Fibroblast of gingiva (primary cell): ENCODE measurements at regions not wholly inside any gene's neighbourhood (a gene's known extent, or its start where the extent isn't known, plus 50 kb on each side); places are given as distances from the start of the nearest gene placed in this dataset.
"Not testable (repeated sequence)": the region's sequence is repeated elsewhere in the genome, so short reads cannot be mapped to it uniquely, and the experiment has no call there.

Experiments
- DNase-seq: peaks from one replicate; pipeline ENCODE4 v3.0.0-alpha.2; 2011; ENCODE audit warnings: low read depth

DNA sequence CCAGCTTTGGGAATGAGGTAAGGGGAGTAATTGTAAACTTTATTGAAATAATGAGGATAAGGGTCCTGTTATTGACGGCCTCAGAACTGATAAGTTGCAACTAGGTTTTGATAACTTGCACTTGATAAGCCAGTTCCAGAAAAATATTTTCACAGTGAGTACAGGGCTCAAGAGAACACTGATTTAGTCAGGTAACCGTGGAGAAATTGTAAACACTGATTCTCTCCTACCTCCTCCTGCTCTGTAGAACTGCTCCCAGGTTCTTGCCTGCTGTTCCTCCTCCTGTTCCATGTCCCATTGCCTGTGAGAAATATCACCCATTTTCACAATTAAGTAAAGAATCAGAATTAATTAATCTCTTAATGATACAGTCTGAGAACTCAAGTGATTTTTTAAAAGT, 55.0 kb upstream of the CXXC4 start:
- no peak for DNase-seq

GRCh38 chr4:104559502-104559901, 64.8 kb upstream of the CXXC4 start:
- no peak for DNase-seq

GRCh38 chr4:104571341-104571740, 76.6 kb upstream of the CXXC4 start:
- no peak for DNase-seq

DNA sequence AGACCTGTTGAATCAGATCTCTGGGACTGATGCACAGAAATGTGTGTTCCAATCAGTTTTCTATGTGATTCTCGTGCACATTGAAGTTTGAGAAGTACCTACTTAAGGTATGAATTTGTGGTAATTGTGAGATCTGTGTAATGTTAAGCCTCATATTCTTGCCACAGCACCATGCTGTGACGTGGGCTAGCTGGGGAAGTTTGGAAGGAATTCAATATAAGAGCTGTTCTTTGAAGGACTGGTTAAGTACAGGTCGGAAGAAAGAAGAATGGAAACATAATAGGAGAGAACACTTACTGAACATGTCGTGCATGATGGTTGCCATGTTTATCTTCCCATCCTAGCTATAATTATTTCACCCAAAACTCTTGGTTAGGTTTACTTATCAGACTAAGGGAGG, 79.7 kb upstream of the CXXC4 start:
- DNase-seq = no peak

DNA sequence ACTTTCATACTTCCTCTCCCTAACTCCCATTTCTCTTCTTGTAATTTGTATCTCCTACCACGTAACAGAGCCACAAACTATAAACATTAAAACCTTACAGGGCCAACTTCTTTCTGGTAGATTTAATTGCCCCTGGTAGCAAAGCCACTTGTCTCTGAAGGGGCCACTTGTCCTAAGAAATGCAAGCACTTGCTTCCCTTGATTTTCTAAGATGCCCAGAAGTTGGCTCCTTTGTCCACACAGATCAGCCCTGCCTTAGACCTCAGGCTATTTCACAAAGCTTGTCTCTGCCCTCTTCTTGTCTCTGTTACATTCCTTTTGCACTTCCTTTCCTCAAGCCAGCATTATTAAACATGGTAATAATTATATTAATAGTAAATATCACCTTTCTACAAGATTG, 80.6 kb upstream of the CXXC4 start:
- no peak for DNase-seq

- DNase-seq = no peak
These were observed 82.7 kb upstream of the CXXC4 start for GRCh38 chr4:104577405-104577804.

DNA sequence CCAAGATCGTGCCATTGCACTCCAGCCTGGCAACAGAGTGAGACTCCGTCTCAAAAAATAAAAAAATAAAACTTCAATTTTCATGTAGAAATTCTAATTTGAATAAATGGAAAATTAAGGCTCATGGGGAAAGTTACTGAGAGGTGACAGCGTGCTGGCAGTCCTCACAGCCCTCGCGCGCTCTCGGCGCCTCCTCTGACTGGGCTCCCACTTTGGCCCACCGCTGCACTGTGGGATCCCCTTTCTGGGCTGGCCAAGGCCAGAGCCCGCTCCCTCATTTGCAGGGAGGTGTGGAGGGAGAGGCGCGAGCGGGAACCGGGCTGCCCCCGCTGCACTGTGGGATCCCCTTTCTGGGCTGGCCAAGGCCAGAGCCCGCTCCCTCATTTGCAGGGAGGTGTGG, 86.8 kb upstream of the CXXC4 start:
- not testable (repeated sequence) for DNase-seq

DNA sequence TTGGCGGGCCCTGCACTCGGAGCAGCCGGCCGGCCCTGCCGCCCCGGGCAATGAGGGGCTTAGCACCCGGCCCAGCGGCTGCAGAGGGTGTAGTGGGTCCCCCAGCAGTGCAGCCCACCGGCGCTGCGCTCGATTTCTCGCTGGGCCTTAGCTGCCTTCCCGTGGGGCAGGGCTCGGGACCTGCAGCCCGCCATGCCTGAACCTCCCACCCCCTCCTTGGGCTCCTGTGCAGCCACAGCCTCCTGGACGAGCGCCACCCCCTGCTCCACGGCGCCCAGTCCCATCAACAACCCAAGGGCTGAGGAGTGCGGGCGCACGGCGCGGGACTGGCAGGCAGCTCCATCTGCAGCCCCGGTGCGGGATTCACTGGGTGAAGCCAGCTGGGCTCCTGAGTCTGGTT, 87.4 kb upstream of the CXXC4 start:
- not testable (repeated sequence) for DNase-seq

GRCh38 chr4:104589264-104589868, 94.7 kb upstream of the CXXC4 start:
- DNase-seq = no peak

- DNase-seq = no peak
These were observed 96.8 kb upstream of the CXXC4 start for GRCh38 chr4:104591510-104591911.

GRCh38 chr4:104592183-104592582, 97.5 kb upstream of the CXXC4 start:
- DNase-seq = no peak

DNA sequence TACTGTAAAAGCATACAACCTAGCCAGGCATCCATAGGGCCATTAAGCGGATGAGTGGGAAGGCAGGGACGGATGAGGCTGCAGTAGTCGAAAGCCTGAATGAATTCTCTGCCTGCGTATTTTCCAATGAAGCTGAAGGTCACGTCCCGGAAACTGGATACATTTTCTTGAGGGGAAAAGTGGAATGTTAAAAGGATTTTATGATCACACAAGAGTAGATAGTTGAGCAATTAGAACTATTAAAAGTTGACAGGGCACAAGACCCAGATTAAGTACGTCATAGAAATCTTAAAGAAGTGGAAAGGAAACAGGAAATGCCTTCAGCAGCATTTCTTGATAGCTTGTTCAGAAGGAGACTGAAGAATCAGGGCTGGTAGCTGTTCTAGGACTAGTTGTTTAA, 98.3 kb upstream of the CXXC4 start:
- no peak for DNase-seq

DNA sequence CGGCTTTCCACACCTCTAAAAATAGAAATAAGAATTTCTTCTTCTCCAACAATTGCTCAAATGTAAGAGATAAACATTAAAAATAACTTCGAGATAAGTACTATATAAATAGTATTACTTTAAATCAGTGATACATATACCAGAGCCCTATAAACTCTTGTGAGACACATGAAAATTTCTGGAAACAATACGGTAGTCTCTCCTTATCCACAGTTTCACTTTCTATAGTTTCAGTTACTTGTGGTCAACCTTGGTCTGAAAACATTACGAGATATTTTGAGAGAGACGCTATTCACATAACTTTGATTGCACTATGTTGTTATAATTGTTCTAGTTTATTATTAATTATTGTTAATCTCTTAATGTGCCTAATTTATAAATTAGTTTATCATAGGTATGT, 101.5 kb upstream of the CXXC4 start:
- no peak for DNase-seq

GRCh38 chr4:104615496-104615895, 120.8 kb upstream of the CXXC4 start:
- DNase-seq = no peak

GRCh38 chr4:104615926-104616325, 121.2 kb upstream of the CXXC4 start:
- DNase-seq = no peak

GRCh38 chr4:104616401-104616820, 121.7 kb upstream of the CXXC4 start:
- DNase-seq = no peak

DNA sequence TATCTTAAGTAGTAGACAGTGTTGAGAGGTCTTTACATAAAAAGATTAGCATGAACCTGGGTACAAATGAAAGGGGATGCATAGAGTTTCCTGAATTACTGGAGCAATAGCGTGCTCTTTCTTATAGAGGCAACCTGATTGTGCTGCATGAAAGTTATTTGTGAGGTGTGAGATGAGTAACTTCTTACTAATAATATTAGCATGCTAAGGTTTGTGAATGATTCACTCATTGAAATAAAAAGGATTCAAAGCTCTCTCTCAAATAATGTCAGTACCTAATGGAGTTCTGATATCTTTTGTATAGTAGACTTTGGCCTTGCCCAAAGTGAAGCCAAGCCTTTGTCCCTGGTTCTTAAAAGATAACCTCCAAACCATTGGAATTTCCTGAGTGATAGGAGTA, 131.0 kb upstream of the CXXC4 start:
- no peak for DNase-seq

DNA sequence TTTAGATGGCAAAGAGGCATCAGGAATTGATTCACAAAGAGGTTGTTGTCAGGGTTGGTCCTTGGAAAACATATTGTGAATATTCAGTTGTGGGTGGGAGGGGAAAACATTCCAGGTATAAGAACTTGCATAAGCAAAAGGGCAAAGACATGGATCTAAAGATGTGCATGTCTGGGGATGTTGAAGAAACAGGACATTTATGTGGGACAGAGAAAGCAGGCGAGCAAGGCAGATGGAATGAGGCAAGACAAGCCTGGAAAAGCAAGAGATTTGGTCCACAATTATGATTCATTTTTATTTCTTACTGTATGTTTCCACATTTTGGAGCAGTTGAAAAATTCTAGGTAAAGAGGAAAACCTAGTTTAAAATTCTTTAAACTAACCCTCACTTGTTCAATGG, 134.9 kb upstream of the CXXC4 start:
- DNase-seq = no peak

DNA sequence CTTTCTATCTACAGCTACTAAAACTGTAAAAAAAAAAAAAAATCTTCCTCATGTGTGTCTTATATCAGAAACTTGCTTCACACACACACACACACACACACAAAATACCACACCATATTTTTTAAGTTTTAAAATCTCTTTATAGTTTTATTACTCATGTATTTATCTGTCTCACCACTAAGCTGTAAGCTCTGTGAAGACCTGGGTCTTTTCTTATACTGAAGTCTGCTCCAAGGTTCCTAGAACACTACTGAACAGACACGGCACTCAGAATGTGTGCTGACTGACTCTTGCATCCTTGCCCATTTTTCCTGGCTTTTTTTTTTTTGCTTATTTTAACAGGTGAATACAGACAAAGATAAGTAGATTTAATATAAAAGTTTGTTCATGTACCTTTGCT, 135.6 kb upstream of the CXXC4 start:
- DNase-seq = no peak

DNA sequence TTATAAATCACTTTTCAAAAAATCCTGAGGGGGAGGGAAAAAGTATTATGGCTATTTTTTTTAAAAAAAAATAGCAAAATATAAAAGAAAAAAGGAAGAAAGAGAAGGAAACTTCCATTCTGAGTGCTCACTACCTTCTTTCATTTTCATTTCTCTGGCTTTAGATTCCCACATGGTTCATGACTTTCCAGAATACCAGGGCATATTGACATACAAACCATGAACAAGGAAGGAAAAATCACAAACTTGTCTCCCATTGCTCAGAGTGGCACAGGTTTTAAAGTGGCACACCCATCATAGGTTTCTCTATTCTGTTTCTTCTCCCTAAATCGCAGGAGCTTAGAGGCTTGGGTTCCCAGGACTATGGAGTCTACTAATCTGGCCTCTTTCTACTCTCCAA, 136.3 kb upstream of the CXXC4 start:
- DNase-seq = no peak

DNA sequence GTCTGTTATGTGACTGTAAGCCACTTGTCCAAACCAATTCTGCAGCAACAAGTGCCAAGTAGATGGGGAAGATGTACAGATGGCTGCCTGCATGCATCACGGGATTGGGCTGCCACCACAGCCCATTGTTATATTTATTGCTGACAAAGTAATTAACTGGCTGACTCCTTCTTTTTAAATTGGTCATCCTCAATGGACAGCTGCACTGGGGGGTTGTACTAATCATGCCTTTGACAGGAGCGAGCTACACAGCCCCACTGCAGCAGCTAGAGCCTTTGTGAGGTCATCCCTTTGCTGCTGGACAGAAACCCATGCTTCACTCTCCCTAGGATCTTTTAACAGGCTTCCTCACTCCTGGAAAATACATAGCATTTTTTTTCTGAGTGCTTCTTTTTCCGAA, 146.7 kb upstream of the CXXC4 start:
- DNase-seq = no peak

DNA sequence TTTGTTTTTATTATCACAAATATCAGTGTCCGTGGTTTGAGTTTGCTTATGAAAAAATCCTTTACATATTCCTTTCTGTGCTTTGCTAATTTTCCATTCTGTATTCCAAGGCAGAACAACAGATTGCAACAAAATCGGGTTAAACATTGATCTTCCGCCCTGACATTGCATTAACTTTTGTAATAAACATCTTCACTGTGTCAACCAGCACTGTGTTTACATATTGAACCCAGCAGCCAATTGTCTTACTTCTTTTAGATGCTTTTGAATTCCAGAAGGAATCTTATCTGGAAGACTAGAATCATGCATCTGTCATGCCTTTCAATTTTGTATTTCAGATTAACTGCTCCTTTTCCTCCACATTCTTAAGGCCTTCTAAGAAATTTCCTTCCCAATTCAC, 147.8 kb upstream of the CXXC4 start:
- DNase-seq = no peak

DNA sequence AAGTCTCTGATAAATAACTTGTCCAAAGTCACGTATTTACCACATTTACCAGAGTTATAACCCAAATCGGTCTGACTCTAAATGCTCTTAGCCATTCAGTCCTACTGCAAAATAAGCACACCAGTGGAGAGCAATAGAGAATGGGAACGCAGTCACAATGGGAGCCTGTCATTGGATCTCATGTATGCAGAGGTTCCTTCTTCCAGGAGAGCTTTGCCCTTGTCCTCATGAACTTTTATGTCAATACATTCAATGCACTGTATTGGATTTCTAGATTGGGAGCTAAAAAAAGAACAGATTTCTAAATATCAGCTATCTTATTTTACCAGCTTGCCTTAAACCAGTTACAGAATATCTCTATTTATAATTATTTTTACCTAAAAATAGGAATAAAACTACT, 149.1 kb upstream of the CXXC4 start:
- DNase-seq = no peak

DNA sequence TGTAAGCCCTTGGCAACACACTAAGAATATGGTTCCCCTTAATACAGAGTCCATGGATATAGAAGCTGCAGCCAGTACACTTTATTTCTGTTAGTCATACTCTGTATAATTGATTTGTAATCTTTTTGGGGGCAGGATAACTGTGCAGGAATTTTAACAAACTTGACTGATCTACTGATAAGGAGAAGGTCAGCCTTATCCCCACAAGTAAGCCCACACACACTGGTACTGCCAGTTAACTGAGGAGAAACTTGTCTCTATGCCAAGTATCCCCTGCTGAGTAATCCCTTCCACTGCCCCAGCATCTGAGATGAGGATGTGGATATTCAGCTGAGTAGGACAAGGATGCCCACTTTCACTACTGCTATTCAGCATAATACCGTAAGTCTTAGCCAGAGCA, 154.9 kb upstream of the CXXC4 start:
- DNase-seq = no peak

GRCh38 chr4:104662269-104662668, 167.6 kb upstream of the CXXC4 start:
- DNase-seq = not testable (repeated sequence)
